ENCODE measurements at regions not wholly inside any gene's neighbourhood (a gene's known extent, or its start where the extent isn't known, plus 50 kb on each side); places are given as distances from the start of the nearest gene placed in this dataset.
"Not testable (repeated sequence)": the region's sequence is repeated elsewhere in the genome, so short reads cannot be mapped to it uniquely, and the experiment has no call there.

DNA sequence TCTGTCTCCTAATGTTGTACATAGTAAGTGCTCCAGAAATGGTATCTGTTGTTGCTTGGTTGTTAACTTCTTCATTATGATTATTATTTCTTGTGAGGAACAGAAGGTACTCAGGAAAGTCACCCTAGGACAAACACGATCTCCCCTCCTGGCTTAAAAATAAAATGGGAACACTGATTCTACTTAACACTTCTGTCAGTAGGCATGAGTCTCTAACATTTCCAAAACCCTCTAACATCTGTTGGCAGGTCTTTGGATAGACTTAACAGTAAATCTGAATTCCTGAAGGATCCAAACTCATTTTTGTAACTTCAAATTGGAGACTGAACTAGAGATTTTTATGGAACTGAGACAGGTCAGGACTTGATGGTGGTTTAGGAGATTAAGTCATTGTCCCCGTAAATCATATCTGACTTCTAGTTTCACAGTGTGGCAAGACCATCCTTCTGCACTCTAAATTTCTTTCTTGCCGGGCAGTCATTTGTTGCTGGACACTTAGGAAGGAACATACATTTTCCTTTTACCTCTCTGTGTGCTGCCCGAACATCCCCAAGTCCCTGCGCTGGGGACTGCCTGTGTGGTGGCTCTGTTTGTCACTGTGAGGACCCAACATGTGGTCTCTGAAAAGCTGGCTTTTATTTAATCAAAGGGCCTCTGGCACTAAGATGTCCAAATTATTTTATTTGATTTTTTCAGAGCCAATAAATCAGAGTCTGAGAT is 149.9 kb downstream of the NPIPB5 start:
- DNase-seq, result no peak

DNA sequence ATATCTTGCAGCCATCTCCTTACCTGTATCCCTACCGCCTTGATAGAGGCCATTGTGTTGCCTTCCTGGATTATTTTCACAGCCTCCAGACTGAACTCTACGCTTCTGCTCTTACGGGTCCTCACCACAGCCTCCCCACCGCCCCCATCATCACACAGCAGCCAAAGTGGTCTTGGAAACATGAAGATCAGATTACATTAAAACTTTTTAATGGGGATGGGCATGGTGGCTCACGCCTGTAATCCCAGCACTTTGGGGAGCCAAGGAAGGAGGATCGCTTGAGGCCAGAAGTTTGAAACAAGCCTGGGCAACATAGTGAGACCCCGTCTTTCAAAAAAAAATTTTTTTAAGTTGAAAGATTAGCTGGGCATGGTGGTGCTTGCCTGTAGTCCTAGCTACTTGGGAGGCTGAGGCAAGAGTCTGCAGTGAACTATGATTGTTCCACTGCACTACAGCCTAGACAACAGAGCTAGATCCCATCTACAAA is 150.5 kb downstream of the NPIPB5 start:
- DNase-seq, result no peak

DNA sequence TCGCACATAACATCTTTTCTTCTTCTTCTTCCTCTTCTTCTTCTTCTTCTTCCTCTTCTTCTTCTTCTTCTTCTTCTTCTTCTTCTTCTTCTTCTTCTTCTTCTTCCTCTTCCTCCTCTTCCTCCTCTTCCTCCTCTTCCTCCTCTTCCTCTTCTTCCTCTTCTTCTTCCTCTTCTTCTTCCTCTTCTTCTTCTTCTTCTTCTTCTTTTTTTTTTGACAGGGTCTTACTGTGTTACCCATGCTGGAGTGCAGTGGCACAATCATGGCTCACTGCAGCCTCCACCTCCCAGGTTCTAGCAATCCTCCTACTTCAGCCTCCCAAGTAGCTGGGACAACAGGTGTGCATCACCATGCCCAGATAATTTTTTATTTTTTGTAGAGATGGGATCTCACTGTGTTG is 151.0 kb upstream of the HS3ST2 start:
- not testable (repeated sequence) for DNase-seq

DNA sequence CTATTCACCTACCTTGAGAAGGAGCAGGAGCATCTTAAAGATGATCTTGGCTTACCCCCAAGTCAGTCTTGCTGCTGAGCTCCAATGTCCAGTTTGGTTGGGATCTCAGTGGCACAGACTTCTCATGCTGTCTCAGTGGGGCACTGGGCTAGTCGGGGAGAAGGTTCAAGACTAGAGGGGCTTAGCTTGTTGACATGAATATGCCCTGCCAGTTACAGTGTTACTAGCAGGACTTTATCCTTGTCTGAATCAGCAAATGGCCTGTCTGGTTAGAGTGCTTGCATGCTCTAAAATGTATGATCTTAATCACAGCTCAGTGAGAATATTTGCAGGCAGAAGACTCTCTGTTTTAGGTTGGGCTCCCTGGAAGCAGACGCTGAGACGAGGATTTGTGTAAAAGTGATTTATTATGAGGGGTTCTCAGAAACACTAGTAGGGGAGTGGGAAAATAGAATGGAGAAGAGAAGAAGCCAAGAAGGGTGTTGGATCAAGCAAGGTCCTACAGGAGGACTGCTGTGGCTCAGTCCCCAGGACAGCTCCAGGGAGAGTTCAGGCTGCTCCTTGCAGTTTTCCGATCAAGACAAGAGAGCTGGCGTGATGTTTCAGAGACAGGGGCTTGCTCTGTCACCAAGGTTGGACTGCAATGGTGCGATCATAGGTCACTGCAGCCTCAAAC is 150.4 kb upstream of the HS3ST2 start:
- DNase-seq, result no peak

DNA sequence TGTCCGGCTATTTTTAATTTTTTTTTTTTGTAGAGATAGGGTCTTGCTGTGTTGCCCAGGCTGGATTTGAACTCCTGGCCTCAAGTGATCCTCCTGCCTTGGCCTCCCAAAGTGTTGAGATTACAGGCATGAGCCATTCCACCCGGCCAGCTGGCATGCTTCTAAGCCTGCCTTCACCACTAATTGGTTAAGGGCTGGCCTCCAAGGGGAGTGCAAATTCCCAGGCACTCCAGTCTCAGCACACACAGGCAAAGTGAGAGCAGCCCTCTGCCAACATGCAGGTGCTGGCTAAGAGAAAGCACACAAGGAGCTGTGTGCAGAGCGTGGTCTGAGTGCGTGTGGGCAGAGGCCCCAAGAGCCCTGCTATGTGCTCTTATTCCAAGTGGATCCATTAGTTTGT is 149.8 kb upstream of the HS3ST2 start:
- no peak for DNase-seq

DNA sequence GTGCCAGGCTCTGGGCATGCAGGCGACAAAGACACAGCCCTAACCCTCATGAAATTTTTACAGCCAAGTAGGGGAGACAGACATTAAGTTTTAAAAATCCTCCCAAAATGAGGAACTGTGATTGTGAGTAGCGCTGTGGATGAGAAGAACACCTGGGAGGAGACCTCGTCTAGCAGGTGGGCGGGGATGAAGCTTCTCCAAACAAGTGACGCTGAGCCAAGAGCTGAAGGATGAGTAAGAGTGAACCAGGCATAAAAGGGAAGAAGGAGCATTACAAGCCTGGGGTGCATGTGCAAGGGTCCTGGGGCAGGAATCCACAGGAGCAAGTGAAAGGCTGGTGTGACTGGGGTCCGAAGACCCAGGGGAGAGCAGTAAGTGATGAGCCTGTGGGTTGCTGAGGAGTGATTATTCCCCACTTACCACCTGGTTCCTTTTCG is 149.4 kb upstream of the HS3ST2 start:
- no peak for DNase-seq

DNA sequence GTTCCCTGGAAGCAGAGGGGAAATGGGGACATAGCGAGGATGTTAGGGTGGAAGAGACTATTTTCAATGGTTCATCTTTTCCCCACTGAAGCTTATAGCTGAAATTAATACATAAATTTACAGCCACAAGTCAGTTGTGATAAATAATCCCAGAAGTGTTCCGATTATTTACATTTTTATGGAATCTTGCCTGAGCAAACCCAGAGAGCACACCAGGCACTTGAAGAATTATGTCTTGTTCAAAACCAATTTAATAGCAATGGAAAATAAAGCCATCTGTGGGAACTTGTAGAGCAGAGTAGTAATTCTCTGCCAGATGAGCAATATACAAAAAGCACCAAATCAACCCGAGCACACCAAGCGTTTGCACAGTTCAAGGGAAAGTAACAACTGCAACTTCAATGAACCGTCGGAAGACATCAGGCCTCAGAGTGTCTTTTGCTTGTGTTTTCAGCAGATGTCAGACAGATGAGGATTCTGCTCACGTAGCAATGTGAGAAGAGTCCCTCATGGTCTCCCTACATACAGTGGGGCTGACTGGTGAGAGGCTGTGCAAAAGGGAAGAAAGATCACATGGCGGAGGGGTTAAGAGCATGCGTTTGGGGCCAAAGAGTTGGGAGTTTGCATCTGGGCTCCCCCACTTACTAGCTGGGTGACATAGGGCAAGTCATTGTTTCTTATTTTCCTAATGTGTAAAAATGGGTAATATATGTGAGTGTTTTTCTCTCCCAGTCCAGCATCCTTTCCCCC is 148.7 kb upstream of the HS3ST2 start:
- DNase-seq, result no peak

DNA sequence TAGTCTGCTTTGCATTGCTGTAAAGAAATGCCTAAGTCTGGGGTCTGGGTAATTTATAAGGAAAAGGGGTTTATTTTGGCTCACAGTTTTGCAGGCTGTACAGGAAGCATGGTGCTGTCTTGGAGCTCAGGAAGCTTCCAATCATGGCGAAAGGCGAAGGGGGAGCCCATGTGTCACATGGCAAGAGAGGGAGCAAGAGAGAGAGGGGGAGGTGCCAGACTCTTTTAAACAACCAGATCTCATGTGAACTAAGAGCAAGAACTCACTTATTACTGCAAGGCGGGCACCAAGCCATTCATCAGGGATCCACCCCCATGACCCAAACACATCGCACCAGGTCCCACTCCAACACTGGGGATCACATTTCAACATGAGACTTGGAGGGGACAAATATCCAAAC is 148.2 kb upstream of the HS3ST2 start:
- DNase-seq, result no peak

DNA sequence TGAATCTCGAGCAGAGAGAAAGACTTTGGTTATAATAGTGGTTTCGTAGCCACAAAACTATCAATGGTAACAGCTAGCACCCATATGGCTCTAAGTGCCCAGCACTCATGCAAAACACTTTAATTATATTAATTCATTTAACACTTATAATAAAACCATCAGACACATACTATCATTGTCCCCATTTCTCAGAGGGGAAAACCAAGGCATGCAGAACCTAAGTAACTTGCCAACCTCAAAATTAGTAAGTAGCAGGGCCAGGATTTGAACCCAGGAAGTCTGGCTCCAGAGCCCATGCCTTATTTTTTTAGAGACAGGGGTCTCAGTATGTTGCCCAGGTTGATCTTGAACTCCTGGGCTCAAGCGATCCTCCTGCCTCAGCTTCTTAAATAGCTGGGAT is 145.6 kb upstream of the HS3ST2 start:
- no peak for DNase-seq

DNA sequence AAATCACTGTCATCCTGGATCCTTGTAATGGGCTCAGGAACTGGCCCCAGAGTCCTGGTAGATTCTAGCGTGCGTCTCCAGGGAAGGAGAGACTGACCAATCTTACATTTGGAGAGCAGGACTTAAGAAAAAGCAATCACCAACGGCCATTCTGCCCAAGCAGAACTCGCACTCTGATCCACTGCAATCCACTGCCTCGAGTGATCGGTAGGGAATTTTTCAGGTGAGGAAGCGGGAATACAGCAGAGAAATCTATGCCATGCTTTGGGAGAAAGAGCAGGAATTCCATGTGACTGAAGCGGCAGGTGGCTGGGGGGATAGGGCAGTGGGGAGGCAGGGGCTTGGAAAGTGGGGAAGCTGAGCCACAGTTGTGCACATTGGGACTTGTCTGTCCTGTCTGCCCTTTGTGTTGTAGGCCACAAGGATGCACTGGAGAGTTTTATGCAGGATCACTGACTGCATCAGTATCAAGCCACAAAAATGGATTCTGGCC is 143.9 kb upstream of the HS3ST2 start:
- DNase-seq, result no peak

DNA sequence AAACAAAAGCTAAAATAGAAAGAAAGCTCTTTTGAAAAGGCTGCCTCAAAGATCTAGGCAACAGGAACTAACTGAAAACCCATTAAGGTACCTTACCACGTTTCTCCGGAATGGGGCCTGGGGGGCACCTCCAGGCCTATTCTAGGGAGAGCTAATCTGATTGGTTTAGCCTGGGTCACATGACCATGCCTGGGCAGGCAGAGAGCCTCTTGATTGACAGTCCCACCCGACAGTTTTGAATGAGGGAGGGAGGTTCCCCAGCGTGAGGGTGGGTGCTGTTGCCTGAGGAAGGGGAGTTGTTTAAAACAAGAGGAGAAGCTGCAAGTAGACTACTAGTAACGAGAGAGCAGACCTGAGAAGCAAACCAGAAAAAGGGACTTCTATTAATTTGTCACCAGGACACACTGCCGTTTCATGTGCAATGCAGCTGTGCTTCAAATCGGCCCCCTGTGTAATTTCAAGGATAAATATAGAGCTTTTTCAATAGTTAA is 143.4 kb upstream of the HS3ST2 start:
- no peak for DNase-seq

DNA sequence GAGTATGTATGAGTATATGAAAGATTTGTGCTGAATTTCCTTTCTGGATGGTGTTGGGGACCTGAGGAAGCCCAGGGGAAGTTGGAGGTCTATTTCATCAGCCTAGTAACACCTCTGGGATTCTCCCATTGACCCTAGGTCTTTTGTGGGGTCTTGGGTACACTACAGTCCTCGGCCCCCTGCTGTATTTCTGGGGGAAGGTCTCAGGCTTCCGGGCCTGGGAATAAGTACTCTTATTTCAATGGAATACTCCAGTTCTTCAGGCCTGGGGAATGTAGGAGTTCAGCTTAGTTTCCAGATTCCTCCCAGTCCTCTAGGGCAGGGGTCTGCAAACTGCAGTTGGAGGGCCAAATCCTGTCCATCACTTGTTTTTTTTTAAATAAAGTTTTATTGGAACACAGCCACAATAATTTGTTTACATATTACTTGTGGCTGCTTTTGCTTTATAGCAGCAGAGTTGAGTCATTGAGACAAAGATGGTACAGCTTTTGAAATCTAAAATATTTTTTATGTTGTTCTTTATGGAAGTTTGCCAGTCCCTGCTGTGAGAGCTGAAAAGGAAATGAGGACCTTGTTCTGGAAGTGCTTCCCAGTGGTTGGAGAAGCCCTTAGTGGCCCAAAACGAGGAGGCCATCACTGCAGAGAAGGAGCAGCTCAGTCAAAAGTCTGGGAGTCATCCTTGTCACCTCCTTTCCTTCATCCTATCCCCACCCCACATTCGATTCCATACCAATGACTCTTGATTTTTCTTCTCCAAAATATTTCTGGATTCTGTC is 142.5 kb upstream of the HS3ST2 start:
- no peak for DNase-seq

DNA sequence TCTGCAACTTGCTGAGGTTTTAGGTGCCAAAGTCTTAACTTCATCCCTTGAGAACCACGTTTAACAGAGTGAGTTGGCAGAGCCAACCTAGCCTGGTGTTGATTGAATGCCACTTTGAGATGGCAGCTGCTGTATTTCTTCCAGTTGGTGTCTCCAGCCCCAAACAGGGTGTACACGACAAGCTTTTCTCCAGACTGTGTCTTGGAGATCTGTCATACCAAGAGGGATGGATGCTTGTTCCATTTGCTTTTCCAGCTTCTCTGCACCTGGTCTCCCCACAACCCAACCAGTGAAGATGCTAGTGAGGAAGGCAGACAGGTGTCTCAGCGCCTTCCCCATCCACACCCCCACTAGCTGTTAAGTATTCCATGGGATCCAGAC is 141.1 kb upstream of the HS3ST2 start:
- no peak for DNase-seq

DNA sequence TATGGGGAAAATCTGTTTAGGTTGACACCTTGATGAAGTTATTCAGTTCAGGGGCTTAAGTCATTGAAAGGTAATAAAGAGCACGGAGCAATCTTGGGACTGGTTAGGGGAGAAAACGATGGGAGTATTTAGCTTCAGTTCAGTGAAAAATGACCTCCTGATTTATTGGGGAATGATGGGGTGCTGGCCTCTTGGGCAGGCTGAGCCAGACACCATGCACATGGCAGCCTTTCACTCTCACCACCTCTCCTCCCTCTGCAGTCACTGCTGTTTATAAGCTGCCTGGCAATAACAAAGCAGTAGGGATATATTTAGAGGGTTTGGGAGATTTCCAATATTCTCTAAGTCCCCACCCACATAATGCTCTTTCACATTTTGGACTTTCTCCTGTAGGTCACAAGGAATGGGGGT is 140.5 kb upstream of the HS3ST2 start:
- DNase-seq, result no peak

DNA sequence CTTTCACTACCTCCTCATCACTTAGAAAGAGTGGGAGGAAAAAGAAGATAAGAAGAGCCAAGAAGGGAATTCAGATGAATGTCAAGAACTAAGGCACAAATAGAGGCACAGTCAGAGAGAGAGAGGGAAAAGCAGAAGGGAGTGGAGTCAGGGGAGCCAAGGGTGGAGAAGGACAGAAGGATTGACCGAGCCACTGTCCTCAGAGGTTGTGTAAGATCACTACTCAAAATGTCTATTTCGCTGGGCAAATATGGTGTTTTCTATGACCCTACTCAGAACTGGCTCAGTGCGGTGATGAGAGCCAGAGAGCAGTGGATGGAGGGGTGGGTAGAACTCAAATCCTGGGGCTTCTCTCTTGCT is 139.2 kb upstream of the HS3ST2 start:
- no peak for DNase-seq

DNA sequence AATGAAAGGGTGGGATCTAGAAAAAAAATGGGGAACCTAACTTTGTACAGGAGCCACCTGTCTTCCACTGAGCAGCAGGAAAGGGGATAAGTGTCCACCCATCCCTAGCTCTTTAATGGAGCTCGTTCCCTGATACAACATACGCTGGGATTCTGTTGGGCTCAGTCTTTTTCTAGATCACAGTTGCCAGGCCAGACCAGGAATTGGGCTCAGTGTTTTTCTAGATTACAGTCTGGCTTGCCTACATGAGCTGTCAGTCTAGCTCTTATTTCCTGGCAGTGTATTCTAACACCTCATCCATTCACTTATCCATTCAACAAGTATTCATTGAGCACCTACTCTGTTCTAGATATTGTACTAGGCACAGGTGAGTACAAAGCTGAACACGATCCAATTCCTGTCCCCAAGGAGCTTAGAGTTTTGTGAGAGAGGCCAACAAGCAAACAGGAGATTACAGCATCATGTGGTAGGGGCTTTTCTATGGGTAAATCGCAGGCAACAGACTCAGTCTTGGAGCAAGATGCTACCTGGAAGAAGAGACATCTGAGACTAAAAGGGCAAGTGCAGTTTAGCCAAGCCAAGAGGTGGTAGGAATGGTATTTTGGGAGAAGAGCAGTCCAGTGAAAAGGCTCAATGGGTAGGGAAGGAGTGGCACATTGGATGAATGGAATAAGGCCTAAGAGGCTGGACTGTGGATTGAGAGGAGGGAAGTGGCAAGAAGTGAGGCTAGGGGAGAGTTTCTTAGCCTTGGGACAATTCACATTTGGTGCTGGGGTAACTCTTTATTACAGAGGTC is 138.0 kb upstream of the HS3ST2 start:
- no peak for DNase-seq

DNA sequence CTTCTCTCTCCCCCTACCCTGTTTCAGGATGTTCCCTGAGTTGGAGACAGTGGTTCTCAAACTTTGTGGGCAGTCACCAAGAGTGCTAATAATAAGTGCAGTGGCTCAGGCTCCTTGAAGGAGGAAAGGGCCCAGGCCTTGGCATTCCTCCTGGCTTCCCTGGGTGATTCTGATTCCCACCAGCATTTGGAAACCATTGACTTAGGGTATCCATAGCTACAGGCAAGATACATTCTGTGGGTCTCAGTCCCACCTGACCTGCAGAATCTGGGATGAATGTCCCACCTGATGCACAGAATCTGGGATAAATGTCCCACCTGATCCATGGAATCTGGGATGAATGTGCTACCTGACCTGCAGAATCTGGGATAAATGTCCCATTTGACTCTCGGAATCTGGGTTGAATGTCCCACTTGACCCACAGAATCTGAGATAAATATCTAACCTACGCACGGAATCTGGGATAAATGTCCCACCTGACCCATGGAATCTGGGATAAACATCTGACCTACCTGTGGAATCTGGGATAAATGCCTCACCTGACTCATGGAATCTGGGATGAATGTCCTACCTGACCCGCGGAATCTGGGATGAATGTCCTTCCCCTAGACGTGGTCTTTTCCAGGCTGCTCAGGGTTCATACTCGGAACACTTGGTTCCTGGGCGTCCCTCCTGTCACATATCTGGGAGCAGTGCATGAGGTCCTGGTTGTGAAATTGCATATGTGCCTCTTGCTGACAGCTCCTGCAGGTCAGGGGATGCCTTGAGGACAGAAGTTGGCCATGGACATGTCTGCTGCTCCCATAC is 136.7 kb upstream of the HS3ST2 start:
- DNase-seq, result no peak

DNA sequence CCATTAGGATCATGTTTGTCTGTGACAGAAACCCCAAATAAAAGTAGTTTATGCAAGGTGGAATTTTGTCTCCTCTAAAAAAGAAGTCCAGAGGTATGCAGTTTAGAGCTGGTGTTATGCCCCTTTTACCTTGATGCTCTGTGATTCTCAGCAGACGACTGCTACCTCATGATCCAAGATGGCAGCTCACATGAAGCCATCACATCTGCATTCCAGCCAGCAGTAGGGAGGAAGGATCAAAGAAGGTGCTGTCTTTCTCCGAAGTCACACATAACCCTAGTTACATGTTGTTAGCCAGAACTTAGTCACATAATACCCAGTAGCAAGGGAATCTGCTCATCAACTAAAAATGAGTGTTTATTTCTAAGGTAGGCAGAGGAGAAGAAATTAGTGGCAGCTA is 135.7 kb upstream of the HS3ST2 start:
- DNase-seq, result no peak

DNA sequence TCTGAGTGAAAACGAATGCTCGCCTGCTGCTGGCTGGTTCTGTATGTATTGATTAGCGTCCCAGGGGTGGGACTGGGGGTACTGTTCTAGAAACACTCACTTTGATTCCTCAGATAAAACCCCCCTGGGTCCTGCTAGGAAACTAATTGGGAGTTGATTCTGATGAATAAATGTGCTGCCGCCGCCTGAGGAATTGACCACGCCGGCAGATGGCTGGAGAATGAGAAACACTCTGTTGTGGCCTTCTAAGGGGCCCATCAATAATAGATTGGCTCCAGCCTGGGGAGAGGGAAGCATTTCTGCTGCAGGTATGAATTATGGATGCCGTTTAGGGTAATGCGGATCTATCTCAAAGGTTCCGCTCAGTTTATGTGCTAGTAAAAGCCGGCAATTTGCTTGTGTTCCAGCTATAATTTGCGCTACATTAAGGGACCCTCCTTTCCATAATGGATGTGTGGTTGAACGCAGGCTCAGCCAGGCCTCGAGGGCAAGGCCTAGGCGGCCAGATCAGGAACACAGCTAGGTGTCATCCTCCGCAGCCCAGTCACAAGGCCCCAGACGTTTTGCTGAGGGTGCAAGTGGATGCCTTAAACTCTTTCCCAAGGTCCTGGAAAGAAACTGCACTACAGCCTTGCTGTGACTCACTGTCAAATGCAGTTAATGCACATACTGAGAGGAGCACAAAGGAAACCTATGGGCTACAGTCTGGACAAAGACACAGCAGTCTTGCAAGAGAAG is 132.2 kb upstream of the HS3ST2 start:
- DNase-seq, result no peak

DNA sequence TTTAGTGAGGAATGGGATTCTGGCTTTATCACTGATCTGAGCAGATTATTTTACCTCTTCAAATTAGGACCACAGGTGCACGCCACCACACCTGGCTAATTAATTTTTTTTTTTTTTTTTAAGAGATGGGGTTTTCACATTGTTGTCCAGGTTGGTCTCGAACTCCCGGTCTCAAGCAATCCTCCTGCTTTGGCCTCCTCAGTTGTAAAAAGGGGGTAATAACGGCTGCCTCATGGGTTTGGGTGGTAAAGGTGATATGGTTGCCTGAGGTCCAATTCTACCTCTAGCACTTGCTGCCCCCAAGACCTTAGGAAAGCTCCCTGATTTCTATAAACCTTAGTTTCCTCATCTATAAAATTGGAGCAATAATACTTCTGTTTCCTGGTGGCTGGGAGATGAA is 130.7 kb upstream of the HS3ST2 start:
- DNase-seq, result no peak
